K562 (cell line): ENCODE measurements at regions not wholly inside any gene's neighbourhood (a gene's known extent, or its start where the extent isn't known, plus 50 kb on each side); places are given as distances from the start of the nearest gene placed in this dataset.

Experiments
- ARID2 ChIP-seq: fragments of 450-650 bp; IDR thresholded peaks from 2 replicates; pipeline ENCODE4 v1.6.1; 2017; ENCODE audit warnings: antibody characterized with exemption, mild to moderate bottlenecking
- C11orf30 ChIP-seq: fragments of 450-650 bp; IDR thresholded peaks from 2 replicates; pipeline ENCODE4 v1.6.1; 2016; ENCODE audit warnings: low read depth, mild to moderate bottlenecking
- KAT2B ChIP-seq: IDR thresholded peaks from one replicate; pipeline ENCODE4 v1.6.1; 2012; ENCODE audit warnings: low read depth, mild to moderate bottlenecking, control low read depth, inconsistent platforms, low read length, moderate library complexity
- MAFF ChIP-seq: IDR thresholded peaks from 2 replicates; pipeline ENCODE4 v1.6.1; 2012; ENCODE audit warnings: low read length, improper control_type of control experiment
- MAFG ChIP-seq: fragments of 450-650 bp; conservative IDR thresholded peaks from 2 replicates; pipeline ENCODE4 v1.6.1; 2016; ENCODE audit warnings: missing genetic modification characterization, missing compliant biosample characterization
- MAFK ChIP-seq: IDR thresholded peaks from 2 replicates; pipeline ENCODE4 v1.6.1; 2011; ENCODE audit warnings: low read length, improper control_type of control experiment
- MEF2D ChIP-seq: conservative IDR thresholded peaks from 2 replicates; pipeline ENCODE4 v1.6.1; 2016; ENCODE audit warnings: low read depth, missing genetic modification characterization, missing compliant biosample characterization
- RAD21 ChIP-seq, 2 experiments: fragments of 250-450 bp in 1 of 2; fragments of 450-650 bp in 1 of 2; sonication (Bioruptor Pico) in 1 of 2; formaldehyde crosslinking in 1 of 2; IDR thresholded peaks in 1 of 2; conservative IDR thresholded peaks in 1 of 2; 2 replicates each; pipeline versions ENCODE4 v1.4.0 to v1.8.0; 2020 to 2022; ENCODE audit warnings: mild to moderate bottlenecking in 2 of 2, moderate library complexity in 1 of 2
- ZNF316 ChIP-seq: fragments of 450-650 bp; IDR thresholded peaks from 2 replicates; pipeline ENCODE4 v1.6.1; 2016
- TF ChIP-seq, protein P1 (sequence below): sonication (generic); formaldehyde crosslinking; IDR thresholded peaks from 2 replicates; pipeline ENCODE4 v1.8.0; 2022; ENCODE audit warnings: mild to moderate bottlenecking, missing genetic modification reagents
- TF ChIP-seq, protein P2 (sequence below), 3 experiments: IDR thresholded peaks in 2 of 3; conservative IDR thresholded peaks in 1 of 3; 2 replicates each; pipeline ENCODE4 v1.5.1; 2011 to 2012; ENCODE audit warnings: low read length in 3 of 3, mild to moderate bottlenecking in 3 of 3, control low read depth in 2 of 3, improper control_type of control experiment in 1 of 3, inconsistent platforms in 1 of 3, low read depth in 1 of 3, mixed read lengths in 1 of 3, moderate library complexity in 1 of 3; ENCODE audit not compliant: insufficient read depth in 2 of 3
- TF ChIP-seq, protein P3 (sequence below): fragments of 450-650 bp; formaldehyde crosslinking; IDR thresholded peaks from 2 replicates; pipeline ENCODE4 v1.4.0; 2020; ENCODE audit warnings: mild to moderate bottlenecking, moderate library complexity
- TF ChIP-seq, protein P4 (sequence below): fragments of 450-650 bp; formaldehyde crosslinking; IDR thresholded peaks from 2 replicates; pipeline ENCODE4 v1.4.0; 2020; ENCODE audit warnings: mild to moderate bottlenecking, moderate library complexity

DNA sequence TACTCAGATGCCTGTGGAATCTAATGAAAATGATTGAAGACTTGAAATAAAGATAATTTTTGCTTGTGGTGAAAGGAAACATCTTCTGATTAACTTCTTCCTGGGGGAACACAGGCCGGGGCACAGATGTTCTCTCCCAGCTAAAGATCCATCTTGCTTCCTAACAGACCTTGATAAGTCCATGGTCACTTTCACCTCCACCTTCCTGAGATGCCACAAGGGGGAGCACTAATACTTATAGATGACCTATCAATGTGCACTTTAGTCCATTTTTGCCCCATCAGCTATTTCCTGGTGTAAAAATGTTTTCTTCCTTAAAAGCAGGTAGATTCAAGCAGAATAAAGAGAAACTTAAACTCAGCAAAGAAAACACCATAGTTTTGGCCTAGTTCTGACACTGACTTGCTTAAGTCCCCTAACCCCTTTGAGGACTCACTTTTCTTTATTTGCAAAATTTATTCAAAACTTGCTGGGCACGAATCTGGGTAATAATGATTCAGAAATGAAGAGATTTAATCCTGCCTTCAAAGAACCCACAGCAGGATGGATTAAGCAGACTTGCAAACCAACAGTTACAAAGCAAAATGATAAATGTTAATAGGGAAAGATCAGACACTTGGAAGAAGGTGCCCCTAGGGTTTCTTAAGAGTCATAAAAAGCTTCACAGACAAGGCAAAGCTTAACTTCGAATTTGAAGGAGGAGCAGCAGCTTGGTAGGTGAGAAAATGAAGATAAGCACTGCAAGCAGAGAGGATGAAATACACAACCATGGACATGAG lies 158.7 kb downstream of the RAB38 start (continued):
- TF ChIP-seq, protein P1, sequence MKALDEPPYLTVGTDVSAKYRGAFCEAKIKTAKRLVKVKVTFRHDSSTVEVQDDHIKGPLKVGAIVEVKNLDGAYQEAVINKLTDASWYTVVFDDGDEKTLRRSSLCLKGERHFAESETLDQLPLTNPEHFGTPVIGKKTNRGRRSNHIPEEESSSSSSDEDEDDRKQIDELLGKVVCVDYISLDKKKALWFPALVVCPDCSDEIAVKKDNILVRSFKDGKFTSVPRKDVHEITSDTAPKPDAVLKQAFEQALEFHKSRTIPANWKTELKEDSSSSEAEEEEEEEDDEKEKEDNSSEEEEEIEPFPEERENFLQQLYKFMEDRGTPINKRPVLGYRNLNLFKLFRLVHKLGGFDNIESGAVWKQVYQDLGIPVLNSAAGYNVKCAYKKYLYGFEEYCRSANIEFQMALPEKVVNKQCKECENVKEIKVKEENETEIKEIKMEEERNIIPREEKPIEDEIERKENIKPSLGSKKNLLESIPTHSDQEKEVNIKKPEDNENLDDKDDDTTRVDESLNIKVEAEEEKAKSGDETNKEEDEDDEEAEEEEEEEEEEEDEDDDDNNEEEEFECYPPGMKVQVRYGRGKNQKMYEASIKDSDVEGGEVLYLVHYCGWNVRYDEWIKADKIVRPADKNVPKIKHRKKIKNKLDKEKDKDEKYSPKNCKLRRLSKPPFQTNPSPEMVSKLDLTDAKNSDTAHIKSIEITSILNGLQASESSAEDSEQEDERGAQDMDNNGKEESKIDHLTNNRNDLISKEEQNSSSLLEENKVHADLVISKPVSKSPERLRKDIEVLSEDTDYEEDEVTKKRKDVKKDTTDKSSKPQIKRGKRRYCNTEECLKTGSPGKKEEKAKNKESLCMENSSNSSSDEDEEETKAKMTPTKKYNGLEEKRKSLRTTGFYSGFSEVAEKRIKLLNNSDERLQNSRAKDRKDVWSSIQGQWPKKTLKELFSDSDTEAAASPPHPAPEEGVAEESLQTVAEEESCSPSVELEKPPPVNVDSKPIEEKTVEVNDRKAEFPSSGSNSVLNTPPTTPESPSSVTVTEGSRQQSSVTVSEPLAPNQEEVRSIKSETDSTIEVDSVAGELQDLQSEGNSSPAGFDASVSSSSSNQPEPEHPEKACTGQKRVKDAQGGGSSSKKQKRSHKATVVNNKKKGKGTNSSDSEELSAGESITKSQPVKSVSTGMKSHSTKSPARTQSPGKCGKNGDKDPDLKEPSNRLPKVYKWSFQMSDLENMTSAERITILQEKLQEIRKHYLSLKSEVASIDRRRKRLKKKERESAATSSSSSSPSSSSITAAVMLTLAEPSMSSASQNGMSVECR (CRISPR knock-in tag) = no peak
- peak; percentile 96 for TF ChIP-seq C11orf30
- TF ChIP-seq RAD21 (CRISPR knock-in tag; conservative IDR thresholded peaks at IDR 0.05 in 1 of 2, IDR thresholded peaks at IDR 0.05 in 1 of 2) = peak; percentile 87 to 88
- TF ChIP-seq, protein P2, sequence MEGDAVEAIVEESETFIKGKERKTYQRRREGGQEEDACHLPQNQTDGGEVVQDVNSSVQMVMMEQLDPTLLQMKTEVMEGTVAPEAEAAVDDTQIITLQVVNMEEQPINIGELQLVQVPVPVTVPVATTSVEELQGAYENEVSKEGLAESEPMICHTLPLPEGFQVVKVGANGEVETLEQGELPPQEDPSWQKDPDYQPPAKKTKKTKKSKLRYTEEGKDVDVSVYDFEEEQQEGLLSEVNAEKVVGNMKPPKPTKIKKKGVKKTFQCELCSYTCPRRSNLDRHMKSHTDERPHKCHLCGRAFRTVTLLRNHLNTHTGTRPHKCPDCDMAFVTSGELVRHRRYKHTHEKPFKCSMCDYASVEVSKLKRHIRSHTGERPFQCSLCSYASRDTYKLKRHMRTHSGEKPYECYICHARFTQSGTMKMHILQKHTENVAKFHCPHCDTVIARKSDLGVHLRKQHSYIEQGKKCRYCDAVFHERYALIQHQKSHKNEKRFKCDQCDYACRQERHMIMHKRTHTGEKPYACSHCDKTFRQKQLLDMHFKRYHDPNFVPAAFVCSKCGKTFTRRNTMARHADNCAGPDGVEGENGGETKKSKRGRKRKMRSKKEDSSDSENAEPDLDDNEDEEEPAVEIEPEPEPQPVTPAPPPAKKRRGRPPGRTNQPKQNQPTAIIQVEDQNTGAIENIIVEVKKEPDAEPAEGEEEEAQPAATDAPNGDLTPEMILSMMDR (IDR thresholded peaks at IDR 0.05 in 2 of 3, conservative IDR thresholded peaks at IDR 0.05 in 1 of 3; ENCODE audit: insufficient read depth in 2 of 3, low read depth in 1 of 3, low read length in 3 of 3) = peak; percentile 49 to 76 (median 68)
- TF ChIP-seq ARID2 = peak; percentile 50; the same call in 1 of the 2 replicates
- TF ChIP-seq MEF2D (tag) = no peak
- TF ChIP-seq MAFG (tag) = peak; percentile 98
- peak; percentile 97 for TF ChIP-seq MAFK
- peak; percentile 98 for TF ChIP-seq ZNF316
- TF ChIP-seq, protein P3, sequence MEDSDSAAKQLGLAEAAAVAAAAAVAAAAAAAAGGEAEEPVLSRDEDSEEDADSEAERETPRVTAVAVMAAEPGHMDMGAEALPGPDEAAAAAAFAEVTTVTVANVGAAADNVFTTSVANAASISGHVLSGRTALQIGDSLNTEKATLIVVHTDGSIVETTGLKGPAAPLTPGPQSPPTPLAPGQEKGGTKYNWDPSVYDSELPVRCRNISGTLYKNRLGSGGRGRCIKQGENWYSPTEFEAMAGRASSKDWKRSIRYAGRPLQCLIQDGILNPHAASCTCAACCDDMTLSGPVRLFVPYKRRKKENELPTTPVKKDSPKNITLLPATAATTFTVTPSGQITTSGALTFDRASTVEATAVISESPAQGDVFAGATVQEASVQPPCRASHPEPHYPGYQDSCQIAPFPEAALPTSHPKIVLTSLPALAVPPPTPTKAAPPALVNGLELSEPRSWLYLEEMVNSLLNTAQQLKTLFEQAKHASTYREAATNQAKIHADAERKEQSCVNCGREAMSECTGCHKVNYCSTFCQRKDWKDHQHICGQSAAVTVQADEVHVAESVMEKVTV (CRISPR knock-in tag) = peak; percentile 53; the same call in 1 of the 2 replicates
- TF ChIP-seq KAT2B = no peak
- peak; percentile 97 for TF ChIP-seq MAFF
- TF ChIP-seq, protein P4, sequence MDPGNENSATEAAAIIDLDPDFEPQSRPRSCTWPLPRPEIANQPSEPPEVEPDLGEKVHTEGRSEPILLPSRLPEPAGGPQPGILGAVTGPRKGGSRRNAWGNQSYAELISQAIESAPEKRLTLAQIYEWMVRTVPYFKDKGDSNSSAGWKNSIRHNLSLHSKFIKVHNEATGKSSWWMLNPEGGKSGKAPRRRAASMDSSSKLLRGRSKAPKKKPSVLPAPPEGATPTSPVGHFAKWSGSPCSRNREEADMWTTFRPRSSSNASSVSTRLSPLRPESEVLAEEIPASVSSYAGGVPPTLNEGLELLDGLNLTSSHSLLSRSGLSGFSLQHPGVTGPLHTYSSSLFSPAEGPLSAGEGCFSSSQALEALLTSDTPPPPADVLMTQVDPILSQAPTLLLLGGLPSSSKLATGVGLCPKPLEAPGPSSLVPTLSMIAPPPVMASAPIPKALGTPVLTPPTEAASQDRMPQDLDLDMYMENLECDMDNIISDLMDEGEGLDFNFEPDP (CRISPR knock-in tag) = no peak
